GM18909 (cell line): ENCODE measurements at regions not wholly inside any gene's neighbourhood (a gene's known extent, or its start where the extent isn't known, plus 50 kb on each side); places are given as distances from the start of the nearest gene placed in this dataset.
"Not testable (repeated sequence)": the region's sequence is repeated elsewhere in the genome, so short reads cannot be mapped to it uniquely, and the experiment has no call there.

Experiments
- ATAC-seq: cut with Tn5 transposase; IDR thresholded peaks from one replicate; pipeline ENCODE4 v1.9.1; 2021; ENCODE audit warnings: mild to moderate bottlenecking; ENCODE audit not compliant: unreplicated experiment, poor library complexity

DNA sequence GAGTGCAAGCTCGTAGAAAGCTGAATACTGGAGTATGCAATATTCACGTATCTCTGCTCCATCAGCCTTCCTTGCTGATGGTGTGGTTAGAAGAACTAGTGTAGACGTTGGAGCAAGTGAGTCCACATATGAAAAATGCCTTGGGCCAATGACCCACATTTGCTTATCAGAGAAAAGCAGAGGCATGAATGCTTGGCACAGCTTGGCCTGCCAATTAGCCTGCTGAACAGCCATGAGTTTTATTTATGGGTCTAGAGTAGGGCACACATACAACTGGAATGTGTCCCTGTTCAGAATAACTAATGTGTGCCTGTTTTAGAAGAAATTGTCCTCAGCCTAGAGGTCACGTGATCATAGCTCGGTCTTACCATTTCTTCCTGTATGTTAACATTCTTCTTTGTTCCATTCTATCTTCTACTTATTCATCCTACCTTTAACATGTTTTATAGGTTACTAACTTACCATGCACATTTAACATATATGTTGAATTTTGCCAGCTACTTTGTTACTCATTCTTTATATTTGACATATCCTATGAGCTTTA is 432.7 kb upstream of the AADAT start:
- ATAC-seq: no peak

DNA sequence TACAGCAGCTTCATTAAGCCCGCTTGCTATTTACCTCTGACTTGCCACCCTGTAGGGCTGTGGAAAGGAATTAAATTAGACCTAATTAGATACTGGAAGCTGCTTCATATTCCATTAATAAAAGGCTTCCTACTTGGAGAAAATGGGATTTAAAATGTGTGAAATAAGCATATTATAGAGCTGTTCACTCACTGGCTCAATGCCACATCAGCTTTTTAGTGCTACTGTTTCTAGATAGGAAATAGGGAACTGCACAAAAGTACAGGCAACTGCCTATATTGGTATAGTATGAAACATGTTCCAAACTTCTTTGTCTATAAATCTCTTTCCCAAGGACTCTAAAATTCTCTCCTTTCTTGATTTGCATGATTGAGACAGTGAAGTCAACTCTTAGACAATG is 407.9 kb upstream of the AADAT start:
- ATAC-seq: peak; percentile 25

DNA sequence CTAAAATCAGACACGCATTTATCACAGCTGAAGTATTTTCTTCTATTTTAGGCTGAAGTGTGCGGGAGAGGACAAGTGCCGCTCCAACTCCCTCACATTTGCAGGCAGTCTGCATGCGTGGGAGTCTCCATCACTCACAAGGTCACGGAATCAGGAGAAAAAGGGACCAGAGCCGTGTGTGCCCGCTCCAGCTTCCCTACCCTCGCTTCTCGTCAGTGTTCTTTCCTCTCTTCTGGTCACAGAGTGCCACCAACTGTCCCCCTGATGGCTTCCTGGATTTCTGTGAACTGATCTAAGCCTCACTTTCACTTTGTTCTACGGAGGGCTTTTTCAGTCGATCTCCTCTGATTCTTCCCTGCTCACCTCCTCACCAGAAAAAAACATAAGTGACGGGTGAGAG is 407.4 kb upstream of the AADAT start:
- ATAC-seq: peak; percentile 82

- ATAC-seq: no peak
Observed at GRCh38 chr4:170491981-170492380, 402.2 kb upstream of the AADAT start.

- no peak for ATAC-seq
Observed at GRCh38 chr4:170476351-170476750, 386.6 kb upstream of the AADAT start.

DNA sequence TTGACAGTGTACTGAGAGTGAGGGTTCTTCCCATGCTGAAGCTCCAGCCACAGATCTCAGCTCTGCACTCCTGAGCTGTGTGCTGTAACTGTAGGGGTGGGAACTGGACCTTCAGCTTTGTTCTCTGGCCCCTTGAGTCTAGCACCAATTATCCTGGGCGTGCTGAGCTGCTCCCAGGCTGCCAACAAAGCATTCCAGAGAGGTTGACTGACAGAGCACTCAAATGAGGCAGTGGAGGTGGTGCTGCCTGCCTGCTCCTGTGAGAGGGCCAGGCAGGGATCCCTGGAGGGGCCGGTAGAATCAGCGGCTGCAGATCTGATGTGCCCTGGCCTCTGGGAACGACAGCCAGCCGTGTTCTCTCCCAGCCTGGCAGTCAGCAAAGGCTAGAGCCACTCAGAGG is 375.7 kb upstream of the AADAT start:
- ATAC-seq: no peak

DNA sequence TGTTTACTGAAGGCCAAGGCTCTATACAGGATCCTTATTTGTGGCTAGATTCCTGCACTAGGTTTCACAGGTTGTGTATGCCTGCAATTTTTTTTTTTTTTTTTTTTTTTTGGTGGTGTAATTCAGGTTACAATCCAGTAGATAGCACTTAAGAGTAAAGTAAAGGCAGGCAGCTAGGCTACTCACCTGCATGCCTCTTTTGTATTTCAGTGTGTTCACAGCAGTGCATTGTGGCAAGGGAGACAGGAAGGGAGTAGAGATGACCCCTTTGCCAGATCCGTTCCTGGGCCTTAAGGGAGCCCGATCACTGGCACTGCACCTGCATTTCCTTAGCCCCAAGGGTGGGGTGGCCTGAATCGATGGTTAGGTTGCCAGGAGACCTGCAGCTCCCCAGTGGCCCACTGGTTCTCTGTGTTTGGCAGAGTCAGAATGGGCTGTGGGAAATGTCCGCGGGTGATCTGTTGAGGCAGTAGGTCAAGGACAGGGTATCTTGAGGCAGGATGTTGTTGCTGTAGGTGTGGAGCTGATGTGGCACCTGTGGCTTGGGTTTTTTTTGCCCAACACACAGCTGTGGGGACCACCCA is 374.9 kb upstream of the AADAT start:
- no peak for ATAC-seq

DNA sequence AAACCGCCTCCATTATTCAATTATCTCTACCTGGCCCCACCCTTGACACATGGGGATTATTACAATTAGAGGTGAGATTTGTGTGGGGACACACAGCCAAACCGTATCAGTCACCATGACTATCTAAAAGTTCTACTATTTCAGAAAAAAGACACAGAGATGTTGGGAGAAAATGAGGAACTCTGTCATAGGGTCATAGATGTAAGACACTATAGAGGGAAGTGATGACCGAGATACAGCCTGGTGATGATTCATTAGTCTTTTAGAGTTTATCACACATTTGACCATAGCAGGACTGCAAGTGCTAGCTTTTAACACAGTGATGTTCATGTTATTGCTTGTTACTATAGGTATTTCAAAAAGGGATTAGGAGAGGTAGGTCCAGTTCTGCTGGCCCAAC is 357.0 kb upstream of the AADAT start:
- ATAC-seq: no peak

DNA sequence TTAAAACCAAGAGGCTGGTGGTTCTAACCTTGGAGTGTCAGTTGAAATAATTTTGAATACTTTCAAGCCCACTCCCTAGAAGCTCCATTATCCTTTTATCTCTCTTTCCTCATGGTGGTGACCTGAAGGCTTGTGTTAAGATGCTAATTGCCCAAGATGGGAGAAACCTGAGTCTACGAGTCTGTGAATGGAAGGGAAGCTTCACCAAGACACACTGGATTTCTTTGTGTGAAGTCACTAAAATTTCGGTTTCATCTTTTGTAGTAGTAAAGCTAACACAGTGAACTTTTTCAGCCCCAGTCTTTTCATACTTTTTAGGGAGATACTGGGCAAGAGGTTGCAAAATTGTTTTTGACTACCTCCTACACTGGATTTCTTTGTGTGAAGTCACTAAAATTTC is 351.4 kb upstream of the AADAT start:
- ATAC-seq: not testable (repeated sequence)

DNA sequence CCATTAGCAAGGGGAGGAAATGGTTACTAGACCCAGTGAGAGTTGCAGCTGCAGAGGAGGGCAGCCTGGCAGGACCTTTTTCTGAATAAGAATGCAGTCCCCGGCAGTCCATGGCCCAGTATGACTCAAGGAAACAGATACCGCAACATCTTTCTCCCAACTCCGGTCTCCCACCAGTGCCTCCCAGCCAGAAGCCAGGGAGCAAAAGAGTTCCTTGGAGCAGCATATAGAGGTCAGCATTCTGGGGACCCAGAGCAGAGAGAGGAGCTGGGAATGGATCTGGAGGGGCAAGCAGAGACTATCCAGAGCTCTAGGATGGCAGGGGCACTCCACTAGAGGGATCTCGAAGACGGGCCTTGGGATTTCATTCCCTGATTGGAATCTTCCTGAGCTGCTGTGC is 339.2 kb upstream of the AADAT start:
- ATAC-seq: no peak

DNA sequence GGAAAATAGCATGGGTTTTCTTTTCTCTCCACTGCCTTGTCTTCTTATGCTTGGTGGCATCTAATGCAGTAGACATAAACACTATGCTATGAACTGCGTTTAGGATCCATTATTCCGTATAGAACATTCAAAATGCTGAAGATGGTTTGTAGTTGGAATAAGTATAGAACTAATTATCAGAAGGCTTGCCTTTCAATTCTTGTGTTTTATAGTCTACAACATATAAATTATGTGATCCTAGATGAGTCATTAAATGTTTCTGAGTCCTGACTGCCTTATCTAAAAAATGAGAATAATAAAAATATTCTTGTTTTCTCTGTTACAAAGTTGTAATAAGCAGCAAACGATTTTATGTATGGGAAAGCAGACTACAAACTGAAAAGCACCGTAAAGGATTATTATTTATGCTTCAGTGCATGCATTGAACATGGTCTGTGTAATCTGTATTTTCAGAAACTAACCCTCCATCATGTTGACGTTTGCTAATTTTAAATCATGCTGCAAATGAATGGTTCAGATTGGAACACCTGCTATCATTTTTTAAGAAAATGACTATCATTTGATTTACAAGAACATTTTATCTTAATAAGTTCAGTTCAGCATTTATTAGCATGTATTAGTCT is 335.9 kb upstream of the AADAT start:
- ATAC-seq: no peak

DNA sequence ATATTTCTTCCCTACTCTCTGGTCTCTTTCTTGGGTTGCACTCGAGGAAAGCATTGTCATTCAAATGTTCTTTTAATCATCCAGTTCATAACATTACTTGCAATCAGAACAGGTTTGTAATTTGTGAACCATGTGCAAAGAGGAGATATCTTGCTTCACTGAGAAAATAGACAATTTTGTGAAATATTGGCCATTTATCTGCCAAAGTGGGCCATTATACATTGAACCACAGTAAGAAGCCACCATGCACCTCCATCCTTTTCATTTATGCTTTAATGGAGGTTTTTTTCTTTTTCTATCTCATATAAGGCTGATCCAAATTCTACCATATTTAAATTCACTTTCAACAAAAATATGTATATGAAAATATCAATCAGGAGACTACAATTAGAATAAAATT is 335.3 kb upstream of the AADAT start:
- ATAC-seq: no peak

DNA sequence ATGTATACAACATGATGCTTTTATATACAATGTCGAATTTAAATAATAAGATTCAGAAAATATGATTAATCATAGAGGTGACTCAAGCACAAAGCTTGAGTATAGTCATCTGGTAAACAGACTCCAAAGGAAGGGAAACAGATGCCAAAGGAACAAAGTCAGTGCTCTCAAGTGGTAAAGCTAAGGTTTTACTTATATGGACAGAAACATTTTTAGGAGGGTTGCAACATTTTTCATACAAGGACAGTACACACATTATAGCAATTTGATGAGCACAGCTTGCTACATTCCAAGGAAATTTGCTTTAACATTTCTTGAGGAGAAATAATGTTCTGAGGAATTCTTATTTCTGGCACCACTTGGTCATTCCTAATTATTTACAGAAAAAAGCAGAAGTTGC is 333.4 kb upstream of the AADAT start:
- ATAC-seq: no peak

DNA sequence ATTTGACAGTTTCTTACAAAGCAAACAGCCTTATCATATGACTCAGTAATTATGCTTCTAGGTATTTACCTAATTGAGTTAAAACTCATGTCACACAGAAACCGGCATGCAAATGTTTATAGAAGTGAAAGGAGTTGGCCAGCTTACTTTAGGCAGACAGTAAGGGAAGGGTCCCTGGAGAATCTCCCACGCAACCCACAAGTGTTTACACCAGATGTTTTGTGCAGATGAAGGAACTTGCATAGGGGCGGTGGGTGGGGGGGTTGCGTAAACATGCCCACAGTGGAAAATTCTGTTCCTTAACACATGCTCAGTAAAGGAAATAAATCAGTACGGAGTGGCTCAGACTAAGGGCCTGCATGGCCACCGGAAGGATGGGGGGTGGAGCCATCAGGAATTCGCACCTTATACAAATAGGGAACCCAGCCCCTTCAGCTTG is 330.5 kb upstream of the AADAT start:
- ATAC-seq: peak; percentile 93

- ATAC-seq: no peak
Observed at GRCh38 chr4:170414961-170415360, 325.2 kb upstream of the AADAT start.

GRCh38 chr4:170414360-170414759 is 324.6 kb upstream of the AADAT start:
- ATAC-seq: no peak

GRCh38 chr4:170413951-170414350 is 324.2 kb upstream of the AADAT start:
- no peak for ATAC-seq

DNA sequence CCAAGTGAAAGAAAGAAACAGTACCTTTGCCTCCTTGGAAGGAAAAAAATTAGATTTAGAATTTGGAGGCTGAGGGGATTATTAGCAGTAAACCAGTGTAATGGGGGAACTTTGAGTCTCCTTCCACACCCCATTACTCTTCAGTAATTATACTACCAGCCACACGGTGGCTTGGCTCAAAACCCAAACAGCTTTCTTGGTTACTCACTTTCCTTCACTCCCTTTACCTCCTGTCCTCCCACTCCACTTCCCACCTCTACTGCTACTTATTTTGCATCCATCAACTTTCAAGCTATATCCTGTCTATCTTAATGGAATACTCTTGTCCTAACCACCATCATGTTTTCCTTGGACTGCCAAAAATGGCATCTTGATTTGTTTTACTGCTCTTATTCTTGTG is 310.6 kb upstream of the AADAT start:
- no peak for ATAC-seq

DNA sequence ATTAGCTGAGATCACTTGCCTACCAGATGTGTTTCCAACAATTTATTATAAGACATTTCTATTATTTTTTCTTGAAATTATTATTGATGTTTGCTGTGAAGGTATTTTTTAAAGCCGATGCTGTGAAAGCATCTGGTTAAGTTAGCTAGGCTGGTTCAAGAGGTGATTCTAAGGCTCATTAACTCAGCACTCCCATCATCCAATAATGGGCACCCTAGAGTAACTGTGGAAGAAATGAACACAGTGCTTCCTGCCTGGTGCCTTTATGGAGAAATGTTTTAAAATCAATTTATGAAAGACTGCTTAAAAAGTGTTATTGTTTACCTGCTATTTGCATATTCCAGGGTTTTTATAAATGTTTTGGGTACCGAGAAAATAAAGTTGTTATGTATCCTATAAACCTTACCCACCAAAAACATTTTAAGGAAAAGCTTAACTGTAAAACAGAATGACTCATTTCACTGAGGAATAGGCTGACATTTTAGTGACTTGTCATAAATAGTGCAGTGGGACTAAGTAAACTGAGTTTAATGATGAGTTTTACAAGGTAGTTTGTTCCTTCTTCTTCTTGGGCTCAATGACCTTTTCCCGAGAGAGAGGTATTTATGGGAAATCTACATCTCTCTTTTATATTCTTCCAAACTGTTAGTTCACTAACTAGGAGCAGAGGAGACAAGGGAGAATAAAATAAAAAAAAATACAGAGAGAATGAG is 310.0 kb upstream of the AADAT start:
- ATAC-seq: no peak

DNA sequence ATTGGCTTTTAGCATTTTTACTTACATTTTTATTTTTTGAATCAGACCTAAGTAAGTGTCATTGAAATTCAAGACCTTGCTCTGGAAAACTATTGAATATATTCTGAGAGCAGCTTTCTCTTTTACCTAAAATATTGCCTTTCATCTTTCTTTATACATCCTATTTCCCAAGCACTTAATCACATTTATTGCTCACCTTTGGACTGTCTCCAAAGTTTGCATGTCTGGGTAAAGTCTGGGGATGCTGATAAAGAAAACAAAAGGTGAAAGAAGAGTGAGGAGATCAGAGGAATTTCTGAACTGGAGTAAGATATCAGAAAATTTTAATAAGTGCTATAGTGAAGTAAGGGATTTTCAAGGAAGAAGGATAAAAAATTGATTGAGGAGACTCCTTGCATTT is 308.5 kb upstream of the AADAT start:
- ATAC-seq: no peak

GRCh38 chr4:170395773-170396172 is 306.0 kb upstream of the AADAT start:
- ATAC-seq: no peak
